ENCODE measurements at regions not wholly inside any gene's neighbourhood (a gene's known extent, or its start where the extent isn't known, plus 50 kb on each side); places are given as distances from the start of the nearest gene placed in this dataset.
"Not testable (repeated sequence)": the region's sequence is repeated elsewhere in the genome, so short reads cannot be mapped to it uniquely, and the experiment has no call there.

DNA sequence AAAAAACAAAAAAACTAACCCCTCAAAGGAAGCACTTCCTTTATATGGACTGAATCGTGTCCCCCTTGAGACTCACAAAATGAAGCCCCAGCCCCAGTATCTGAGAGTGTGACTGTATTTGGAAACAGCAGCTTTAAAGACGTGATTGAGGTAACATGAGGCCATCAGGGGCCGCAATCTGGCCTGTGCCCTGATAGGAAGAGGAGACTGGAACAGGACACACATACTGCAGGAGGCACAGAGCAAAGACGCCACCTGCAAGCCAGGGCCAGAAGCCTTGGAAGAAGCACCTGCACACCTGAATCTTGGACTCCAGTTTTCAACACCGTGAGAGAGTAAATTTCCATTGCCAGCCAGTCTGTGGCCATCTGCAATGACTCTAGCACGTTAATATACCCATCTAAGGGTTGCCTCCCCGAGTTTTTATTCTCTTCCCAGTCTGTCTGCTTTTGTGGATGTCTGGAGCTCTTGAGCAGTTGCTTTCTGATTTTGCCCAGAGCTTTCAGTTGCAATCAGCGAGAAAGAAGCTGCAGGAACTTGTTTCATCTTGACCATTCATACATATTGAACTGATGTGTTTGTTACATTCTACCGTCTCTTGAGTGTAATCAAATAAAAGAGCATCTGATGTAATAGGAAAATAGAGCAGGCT lies 775.8 kb upstream of the TPTE start:
- not testable (repeated sequence) for ATAC-seq, DNase-seq

DNA sequence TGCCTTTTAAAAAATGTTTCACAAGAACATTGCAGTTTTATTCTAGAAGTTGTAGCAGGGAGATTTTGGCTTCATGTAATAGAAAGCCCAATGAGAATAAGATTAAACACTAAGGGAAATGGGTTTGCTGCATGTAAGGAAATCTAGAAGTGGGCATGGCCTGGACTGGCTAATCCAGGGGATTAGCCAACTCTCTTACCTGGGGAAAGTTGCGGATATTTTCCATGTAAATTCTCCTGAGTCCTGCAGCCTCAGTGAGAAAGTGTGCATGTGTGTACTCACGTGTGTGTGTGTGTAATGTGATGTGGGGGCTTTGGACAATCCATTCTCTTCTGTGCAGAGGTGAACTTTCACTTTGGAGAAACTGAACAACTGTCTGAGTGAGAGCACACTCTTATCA lies 775.1 kb upstream of the TPTE start:
- DNase-seq, ATAC-seq: not testable (repeated sequence)

DNA sequence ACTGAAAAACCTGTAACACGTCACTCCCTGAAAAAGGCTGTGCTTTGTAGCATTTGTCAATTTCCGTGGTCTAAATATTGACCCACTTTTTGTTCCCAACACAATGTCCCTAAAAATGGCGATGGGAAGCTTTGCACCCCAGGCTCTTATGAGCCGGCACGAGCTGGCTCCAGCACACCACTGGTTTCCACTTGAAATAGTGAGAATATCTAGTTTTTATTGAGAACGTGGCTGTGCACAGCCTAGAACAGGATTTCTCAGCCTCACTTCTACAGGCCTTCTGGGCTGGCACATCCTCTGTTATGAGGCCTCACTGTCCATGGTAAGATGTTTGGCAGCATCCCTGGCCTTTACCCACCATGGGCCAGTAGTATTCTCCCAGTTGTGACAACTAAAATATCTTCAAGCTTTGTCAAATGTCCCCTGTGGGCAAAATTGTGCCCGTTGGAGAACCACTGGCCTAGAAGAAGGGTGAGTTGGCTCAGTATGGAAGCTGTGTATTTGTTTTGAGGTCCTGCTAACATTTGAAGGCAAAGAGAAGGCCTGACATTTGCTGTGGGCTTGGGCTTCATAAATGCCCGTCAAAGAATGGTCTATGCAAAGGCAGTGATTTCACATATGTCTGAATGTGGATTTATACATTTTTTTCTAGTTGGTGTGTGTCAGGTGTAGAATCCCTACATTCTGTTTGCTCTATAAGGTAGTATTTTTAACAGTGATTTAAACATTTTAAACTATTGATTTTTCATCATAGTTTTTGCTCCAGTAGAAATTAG lies 774.4 kb upstream of the TPTE start:
- DNase-seq, ATAC-seq: not testable (repeated sequence)

DNA sequence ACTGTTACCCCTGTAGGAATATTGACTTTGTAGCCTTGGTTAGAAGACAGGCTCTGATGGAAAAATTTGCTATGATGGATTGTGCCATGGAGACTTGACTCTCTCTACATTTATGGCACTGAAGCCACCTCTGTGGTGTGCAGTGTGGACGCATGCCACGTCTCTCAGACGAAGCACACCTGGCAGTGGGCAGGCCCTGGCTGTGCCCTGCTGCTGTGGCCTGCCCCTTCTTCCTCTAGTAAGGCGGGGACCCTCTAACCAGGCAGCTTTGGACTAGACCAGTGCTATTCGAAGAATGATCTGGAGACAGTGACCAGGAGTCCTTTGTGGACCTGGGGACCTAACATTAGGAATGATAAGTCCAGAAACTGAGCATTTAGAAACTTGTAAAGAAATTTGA lies 773.5 kb upstream of the TPTE start:
- ATAC-seq, DNase-seq: not testable (repeated sequence)

DNA sequence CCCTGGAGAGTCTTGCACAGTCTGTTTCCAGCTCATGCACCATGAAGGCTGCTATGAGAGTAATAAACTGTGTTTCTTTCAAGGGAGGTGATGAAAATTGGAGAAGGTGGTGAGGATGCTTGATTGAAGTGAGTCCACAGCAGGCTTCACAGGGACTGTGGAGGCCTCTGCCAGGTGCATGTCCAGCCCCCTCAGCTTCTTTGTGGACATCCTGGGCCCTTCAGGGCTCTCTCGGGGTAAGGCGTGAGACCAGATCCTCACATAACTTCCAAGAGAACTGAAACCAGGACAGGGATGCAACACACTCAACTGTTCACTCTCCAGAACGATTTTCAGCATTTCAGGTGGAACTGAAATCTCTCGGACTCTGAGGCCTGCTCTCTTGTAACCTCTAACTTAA lies 772.9 kb upstream of the TPTE start:
- not testable (repeated sequence) for DNase-seq, ATAC-seq

DNA sequence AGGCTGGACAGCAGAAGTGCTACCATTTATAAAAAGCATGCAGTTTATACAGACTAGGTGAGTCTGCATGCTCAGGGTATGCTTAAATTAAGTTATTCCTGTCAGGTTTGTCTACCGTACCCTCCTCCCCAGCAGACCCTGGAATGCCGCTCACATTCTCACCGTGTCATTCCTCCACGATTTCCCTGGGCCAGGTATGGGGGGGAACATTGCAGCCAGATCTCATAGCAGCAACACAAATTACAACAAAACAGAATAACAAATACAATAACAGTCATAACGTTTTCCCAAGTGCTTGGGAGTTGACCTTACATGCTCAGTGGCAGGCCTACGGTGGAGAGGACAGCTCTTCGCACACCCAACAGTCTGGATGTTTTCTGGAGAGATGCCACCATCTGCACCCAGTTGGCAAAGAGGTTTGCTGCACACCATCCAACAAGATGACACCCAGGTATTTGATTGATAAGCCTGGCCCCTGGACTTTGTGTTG lies 771.6 kb upstream of the TPTE start:
- DNase-seq, ATAC-seq: not testable (repeated sequence)

DNA sequence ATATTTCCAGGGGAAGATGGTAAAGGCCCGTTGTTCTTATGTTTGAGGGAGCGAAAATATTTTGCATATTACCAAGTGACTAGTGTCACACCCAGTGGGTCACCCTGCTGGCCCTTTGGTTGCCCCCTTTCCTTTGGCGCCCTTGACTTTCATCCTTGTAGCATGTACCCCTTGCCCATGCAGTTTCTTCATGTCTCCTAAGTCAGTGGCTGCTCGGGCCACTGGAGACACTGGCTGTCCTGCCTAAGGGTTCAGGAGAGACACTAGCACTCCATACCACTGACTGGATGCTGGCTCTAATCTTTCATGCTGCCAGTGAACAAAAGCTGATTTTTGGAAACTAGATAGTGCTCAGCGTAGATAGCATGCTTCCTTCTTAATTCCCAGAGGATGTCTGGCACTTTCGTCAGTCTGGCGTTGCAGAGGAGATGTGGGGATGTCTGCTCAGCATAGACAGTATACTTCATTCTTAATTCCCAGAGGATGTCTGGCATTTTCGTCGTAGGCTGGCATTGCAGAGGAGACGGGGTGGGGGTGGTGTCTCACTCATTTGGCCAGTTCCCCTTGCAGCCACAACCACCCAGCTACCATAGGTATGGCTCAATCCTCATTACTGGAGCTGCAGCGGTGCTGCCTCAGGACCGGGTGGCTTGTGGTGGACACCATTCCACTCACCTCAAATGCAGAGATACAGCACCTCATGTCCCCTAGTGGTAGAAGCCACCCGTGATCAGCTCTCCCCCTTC lies 770.9 kb upstream of the TPTE start:
- no peak for DNase-seq
- ATAC-seq = no peak

DNA sequence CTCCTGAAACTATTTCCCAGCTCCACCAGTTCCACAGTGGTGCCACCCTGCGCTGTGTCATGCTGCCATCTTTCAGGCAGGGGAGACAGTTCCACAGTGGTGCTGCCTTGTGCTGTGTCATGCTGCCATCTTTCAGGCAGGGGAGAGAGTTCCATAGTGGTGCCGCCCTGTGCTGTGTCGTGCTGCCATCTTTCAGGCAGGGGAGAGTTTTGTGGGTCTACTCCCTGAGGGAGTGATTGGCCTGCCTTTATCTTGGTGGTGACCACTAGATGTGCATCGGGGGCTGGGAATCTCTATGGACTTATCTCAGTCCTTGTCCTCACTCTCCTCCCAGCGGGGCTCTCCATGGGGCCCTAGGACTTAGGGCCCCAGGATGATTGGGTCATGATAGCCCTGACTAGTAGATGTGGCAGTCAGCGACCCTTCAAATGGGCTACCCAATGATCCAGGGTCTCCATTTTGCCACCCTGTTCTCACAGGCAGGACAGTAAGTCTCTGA lies 770.2 kb upstream of the TPTE start:
- DNase-seq = not testable (repeated sequence)
- peak; percentile 14 for ATAC-seq

DNA sequence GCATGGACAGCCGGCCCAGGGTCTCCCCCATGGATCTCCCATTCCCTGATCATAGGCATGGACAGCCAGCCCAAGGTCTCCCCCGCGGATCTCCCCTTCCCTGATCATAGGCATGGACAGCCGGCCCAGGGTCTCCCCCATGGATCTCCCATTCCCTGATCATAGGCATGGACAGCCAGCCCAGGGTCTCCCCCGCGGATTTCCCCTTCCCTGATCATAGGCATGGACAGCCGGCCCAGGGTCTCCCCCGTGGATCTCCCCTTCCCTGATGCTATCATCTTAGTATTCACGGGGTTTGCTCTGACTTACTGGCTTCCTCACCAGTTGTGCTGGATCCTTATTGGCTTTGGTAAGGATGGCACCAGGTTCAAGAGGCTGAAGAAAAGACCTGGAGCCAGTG lies 769.4 kb upstream of the TPTE start:
- not testable (repeated sequence) for DNase-seq, ATAC-seq

DNA sequence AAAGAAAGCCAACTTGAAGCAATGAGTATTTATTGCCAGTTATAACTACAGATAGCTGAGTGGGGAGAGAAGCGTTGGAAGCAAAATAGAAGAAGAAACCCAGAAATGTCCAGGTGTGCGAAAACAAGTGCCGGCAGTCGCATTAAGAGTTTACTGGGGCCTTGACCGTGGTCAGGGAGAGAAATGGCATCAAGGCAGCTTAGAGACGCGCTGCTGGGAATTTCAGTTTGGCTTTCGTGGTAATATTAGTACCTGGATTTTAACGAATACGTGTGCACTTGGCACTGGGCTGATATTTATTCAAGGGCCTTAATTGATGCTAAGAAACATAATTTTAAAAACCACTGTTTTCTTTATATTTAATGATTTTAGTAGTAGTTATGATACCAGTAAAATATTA lies 767.9 kb upstream of the TPTE start:
- not testable (repeated sequence) for DNase-seq, ATAC-seq

DNA sequence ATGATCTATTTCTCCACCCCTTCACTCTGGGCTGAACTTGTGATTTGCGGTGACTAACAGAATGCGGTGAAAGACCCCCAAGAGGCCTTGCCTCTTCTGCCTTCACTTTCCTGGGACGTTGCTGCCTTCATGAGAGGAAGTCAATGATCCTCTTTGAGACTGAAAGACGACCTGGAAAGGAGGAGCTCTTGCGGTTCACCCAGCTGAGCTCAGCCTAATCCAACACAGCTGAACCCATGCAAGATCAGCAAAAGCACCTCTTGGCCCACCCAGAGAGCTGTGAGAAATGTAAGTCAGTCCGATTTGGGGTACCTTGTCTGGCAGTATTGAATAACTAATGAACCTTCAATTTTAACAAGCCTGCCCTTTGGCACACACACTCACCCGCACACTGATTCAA lies 767.4 kb upstream of the TPTE start:
- no peak for ATAC-seq
- no peak for DNase-seq

DNA sequence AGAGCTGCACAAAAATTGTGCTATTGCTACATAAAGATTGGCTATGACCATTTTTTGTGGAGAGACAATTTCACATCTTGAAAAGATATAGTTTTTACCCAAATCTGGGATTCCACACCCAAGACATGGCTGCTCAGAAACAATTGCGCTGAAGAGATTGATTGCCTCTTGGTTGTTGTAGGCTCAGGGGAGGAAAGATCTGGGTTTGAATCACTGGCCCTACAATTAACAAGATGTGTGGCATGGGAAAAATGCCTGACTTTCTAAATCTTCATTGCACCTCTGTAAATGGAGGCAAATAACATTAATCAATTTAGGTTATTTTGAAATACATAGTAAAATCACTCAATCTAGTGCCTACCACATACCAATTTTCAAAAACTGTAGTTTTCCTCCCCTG lies 766.9 kb upstream of the TPTE start:
- ATAC-seq = not testable (repeated sequence)

DNA sequence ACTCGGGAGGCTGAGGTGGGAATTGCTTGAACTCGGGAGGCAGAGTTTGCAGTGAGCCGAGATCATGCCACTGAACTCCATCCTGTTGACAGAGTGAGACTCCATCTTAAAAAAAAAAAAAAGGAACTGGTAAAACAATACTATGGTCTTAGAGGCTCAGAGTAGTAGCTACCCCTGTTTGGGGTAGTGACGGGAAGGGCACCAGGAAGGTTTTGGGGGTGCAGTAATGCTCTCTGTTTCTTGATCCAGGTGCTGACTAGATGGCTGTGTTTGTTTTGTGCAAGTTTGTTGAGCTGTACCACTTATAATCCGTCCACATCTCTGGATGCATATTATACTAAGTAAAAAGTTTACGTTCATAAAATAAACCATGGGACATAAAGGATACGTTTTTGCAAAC lies 765.8 kb upstream of the TPTE start:
- DNase-seq = no peak
- ATAC-seq = no peak

More for the DNA sequence above, 766.9 kb upstream of the TPTE start:
- DNase-seq = not testable (repeated sequence)

DNA sequence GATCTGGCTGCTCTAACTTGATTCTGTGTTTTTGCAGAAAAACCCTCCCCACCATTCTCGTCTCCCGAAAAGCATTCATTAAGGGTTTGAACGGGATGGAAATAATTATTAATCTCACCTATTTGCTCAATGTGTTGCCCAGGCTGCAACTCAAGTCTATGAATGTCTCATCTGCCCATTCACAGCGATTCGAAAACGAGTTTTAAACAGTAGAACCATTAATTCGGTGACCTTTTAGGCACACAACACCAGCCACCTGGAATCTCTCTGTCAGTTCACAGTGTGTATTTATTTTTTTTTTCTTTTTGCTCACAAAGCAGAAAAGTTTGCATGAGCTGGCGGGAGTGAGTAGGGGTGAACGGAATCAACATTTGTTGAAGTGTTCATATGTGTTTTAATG lies 764.7 kb upstream of the TPTE start:
- ATAC-seq (no peak), DNase-seq (no peak)

DNA sequence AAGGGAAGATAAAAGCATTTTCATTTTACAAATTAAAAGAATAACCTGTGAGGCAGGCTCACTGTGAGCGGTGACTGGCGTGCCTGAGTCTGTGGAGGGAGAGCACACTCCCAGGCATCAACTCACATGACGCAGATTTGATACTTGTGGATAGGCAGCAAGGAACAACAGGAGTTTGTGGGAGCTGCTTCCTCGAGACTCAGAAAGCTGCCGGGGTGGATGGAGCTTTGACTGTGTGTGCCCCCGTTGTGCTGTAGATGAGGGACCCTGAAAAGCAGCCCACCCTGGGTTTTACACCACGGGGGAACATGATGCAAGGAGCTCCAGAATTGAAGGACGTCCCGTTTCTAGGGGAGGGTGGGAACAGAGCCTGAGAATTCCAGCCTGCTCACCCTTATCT lies 764.3 kb upstream of the TPTE start:
- not testable (repeated sequence) for ATAC-seq, DNase-seq

DNA sequence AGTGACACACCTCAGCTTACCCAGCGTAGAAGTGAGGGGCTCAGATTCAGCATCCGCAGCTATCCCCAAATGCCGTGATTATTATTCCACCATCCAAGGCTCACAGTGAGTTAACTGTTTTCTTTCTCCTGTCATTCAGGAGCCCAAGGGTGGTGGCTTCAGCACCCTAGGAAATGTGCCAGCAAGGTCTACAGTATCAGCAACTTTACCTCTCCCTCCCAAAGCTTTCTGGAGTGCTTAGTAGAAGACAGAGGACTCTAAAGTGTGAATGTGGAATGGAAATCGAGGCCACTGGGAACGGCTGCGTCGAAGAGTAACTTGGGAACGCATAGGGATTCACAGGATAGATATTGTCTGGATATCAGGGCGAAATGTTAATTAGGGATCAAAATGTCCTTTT lies 763.8 kb upstream of the TPTE start:
- not testable (repeated sequence) for DNase-seq, ATAC-seq

DNA sequence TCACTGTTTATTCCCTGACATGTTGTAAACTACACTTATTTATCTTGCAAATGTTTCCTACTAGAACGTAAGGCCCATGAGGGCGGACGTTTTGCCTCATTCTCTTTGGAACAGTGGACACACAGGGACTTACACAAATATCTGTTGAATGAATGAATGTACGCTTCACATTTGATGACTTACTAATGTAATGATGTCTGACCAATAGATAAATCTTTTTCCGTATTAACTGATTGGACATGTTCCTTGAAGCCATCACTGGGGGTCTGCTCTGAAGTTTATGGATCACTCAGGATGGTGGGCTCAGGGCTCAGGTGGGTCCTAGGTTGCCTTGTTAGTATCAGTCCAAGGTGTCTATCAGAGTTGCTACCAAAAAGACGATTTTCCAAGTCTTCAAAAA lies 763.2 kb upstream of the TPTE start:
- ATAC-seq = no peak

DNA sequence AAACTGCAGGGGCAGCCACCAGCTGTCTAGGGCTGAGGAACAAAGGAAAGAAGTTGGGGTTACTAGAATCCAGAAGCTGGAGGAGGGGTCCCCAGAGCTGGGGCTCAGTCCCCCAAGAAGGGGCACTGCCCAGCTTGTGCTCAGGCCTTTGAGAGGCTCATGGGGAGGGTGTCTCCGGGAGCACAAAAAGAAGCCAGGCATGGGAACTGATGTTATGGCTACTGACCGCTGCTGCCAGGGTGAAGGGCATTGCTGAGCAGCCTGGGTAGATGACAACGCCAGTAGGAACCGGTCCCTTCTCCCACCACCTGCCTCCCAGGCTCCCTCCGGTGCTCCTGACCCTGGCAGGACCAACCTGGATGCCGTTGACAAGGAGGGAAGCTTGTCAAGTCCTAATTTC lies 762.5 kb upstream of the TPTE start:
- ATAC-seq (no peak), DNase-seq (no peak)

More for the DNA sequence above, 763.2 kb upstream of the TPTE start:
- DNase-seq = no peak

DNA sequence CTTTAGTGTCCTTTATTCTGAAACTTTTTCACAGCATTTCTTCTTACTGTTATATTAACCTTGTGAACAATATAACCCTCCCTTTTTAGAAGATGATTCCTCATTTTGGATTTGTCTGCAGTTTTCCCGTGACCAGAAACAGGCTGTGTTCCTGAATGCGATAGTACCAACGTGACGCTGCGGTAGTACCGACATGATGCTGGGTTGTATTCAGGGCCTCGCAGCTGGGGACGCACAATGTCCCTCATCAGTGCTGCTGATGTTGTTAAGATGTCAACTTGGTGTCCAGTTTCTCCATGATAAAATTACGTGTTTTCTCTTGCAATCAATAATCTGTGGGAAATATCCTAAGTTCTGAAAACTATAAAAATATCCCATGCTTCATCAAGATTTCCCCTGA lies 761.4 kb upstream of the TPTE start:
- DNase-seq (no peak), ATAC-seq (no peak)

DNA sequence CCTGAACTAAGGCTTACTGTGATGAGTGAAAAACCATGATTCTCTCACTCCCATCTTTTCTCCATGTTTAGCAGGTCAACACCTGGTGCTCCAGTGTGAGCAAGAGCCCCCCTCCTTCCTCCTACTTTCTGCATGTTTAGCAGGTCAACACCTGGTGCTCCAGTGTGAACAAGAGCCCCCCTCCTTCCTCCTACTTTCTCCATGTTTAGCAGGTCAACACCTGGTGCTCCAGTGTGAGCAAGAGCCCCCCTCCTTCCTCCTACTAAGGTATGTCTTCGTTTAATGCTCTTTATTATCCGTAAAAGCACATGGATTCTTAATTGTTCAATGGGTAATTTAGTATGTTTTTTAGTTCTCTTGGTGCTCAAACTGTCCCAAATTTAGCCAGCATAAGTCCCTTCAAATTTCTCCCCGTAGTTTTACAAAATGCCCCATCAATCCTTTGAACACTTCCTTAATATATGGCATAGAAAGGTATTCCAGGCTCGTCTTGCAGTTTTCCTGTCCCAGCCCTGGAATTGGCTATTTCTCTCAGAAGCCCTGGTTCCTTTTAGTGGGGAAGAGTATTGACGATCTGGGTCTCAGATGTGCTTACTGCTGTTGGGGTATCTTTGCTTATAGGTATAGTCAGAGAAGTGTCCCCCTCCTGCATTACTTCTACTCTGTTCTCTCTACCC lies 760.8 kb upstream of the TPTE start:
- ATAC-seq = no peak
- no peak for DNase-seq

DNA sequence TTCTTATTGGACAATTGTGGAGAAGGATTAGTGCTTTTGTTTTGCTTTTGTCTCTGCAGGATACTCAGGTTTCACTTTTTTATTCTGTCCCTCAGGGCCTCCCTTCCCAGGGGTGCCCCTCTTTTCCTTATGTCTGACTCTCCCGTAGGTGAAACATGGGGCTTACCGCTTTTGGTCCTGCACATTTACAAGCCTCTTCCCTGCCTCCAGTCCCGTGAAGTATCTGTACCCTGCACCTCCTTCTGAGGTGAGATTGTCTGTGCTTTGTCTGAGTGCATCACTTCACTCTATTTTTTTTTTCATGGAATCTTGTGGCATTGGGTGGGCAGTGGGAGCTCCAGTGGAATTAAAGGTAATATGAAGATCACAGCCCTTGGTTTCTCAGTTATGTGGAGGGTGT lies 758.1 kb upstream of the TPTE start:
- no peak for ATAC-seq
- DNase-seq = no peak

DNA sequence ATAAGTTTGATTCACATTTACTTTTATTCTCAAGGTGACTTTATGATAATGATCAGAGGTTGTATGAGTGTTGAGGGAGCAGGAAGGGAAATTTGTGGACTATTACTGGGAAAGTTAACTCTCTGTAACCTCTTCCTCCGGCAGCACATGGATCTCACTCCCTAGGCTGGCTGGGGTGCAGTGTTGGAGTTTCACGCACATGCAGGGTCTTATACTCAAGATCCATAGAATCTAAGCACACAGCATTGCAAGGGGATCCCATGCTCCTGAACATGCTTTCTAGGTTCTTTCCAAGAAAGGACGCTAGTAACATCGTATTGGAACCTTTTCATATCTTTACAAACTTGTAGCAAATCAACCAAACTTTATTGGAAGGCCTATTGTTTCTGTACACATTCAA lies 757.6 kb upstream of the TPTE start:
- ATAC-seq (no peak), DNase-seq (no peak)

Data from stimulated activated naive CD8-positive, alpha-beta T cell treated with anti-CD3 and anti-CD28 coated beads, Interleukin-15, Interleukin-2, amounts not matched to agents 100 U/mL and 50 U/mL, for 24 hours (primary cell).